ENCODE measurements at regions not wholly inside any gene's neighbourhood (a gene's known extent, or its start where the extent isn't known, plus 50 kb on each side); places are given as distances from the start of the nearest gene placed in this dataset.

DNA sequence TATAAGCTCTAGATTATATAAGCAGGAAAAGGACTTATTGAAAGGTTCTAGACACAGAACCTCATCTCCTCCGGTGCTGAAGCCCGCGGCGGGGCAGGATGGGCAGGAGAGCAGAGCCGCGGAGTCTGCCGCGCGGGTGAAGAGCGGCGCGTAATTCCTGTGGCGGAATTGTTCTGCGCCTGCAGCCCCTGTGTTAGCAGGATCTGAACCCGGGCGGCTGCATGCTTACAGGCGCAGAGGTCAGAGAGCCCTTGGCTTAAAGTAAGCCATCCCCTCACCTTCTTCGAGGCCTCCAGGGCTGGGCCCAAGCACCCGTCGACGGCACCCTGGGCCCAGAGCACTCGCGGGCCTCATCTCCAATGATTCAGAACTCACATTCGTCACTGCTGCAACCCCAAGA lies 89.3 kb downstream of the FASLG start:
- no peak for ATAC-seq
- DNase-seq: no peak
- intact Hi-C loops (cut with micrococcal nuclease): no loop called here

DNA sequence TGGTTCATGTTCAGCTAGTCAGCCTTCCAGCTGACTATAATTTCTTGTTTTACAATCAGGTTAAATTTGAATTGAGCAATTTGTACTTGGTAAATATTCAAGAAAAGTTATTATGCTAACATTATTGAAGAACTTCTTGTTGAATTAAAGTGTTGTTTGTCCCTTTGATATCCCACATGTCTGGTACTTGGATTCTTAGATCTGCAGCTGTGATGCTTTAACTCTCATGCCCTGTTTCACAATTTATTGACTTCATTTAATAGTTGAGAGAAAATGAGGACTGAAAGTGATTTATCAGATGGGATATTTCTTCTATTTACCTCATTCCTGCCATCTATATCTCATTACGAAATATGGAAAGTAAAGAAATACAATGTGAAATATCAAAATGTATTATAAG lies 92.8 kb downstream of the FASLG start:
- intact Hi-C loops (cut with micrococcal nuclease): no loop called here
- ATAC-seq (no peak), DNase-seq (no peak)

DNA sequence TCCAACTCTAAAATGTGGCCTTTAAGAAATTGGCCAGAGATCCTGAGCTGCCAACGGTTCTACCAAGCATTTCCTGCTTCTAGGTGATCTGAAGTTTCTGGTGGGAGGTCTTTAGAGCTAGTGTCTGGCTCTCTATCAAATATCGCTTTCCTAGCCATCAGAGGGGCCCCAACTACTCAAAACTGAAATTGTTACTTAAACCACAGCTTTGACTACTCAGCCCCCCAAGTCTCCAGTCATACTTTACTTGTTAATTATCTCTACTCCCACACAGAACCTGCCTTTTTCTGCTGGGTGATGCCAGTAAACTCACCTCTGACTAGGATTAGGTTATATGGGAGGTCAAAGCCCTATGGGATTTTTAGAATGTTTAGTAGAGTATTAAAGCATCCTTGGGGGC lies 95.1 kb downstream of the FASLG start:
- no peak for ATAC-seq
- DNase-seq: no peak
- intact Hi-C loops (cut with micrococcal nuclease): no loop called here

DNA sequence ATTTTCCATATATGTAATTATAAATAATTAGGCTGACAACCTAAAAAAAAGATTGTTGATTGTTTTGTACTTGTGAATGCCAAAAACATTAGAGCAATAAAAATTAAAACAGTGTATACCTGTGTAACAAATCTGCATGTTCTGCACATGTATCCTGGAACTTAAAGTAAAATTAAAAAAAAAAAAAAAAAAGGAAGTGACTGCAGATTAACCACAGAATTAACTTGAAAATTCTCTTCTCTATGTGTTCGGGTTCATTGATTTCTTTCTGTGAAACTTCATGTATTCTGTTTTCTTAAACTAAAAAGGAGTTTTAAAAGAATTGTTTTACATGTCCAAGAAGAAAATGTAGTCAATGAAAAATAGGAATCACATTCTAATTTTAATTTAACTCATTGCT lies 95.7 kb downstream of the FASLG start:
- ATAC-seq (no peak), DNase-seq (no peak)
- intact Hi-C loops (cut with micrococcal nuclease): no loop called here

DNA sequence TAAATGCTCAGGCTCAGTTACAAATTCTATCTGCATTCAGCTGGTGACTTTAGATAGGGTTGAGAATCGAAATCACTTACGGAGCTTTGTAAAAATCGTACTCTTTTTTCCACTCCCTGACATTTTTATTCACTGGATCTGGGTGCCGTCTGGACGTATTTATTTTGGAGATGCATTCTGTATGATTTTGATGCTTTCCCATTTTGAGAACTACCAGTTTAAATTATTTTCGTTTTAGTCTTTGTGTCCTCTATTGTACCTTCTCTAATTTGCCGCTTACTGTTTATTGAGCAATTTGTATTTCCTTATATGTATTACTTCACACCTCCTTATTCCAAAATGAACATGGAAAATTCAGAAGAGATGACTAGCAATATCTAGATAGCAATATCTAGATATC lies 96.2 kb downstream of the FASLG start:
- DNase-seq: no peak
- intact Hi-C loops (cut with micrococcal nuclease): no loop called here
- no peak for ATAC-seq

DNA sequence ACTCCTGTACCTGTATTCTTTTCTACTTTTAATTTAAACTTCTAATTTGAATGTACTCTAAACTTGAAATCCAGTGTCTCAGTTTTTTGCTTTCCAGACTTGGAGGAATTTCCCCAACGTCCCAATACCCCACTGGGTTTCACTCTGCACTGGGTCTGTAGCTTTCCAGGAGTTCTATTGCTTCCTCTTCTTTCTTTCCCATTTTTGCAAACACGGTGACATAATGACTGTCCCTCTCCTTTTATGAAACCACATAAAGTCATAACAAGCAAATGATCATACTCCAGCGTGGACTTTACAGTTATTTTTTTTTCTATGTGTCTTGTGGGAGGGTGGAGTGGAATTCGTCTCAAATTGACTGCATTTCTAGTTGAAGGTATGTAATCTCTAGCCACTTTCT lies 97.1 kb downstream of the FASLG start:
- intact Hi-C loops (cut with micrococcal nuclease): no loop called here
- DNase-seq: no peak
- no peak for ATAC-seq

DNA sequence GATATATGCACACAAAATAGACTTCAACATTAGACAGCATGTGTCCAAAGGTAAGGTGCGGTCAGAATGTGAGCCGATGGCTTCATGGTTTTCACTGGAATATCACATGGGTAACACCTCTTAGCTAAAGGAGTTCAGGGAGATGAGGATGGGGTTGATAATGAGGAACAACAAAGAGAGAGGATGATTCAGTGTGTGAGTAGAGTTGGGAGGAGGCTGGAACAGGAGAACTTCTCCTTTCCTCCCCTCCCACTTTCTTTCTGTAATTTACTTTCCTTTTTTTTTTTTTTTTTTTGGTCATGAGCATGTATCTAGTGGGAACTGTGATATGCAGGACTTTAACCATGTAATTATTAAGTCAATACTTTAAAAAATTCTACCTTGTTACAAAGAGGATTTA lies 99.4 kb downstream of the FASLG start:
- DNase-seq (no peak), ATAC-seq (no peak)

DNA sequence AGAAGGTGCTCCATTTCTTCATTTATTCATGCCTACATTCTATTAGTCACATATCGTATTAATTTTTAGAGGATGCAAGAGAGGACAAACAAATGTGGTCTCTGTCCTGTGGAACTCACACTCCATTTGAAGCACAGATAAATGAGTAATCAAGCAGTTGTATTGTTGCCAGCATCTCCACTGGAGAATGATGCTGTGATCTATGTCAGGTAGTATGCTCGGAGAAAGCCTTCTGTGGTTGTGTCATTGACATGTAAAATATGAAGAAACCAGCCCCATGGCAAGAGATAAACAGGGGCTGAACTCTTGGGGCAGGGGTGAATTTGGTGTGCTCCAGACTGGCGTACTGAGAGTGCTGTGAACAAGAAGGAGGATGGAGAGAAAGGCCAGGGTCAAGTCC lies 101.2 kb downstream of the FASLG start:
- intact Hi-C loops (cut with micrococcal nuclease): no loop called here
- ATAC-seq: no peak
- no peak for DNase-seq

More for the DNA sequence above, 99.4 kb downstream of the FASLG start:
- intact Hi-C loops (cut with micrococcal nuclease): no loop called here

DNA sequence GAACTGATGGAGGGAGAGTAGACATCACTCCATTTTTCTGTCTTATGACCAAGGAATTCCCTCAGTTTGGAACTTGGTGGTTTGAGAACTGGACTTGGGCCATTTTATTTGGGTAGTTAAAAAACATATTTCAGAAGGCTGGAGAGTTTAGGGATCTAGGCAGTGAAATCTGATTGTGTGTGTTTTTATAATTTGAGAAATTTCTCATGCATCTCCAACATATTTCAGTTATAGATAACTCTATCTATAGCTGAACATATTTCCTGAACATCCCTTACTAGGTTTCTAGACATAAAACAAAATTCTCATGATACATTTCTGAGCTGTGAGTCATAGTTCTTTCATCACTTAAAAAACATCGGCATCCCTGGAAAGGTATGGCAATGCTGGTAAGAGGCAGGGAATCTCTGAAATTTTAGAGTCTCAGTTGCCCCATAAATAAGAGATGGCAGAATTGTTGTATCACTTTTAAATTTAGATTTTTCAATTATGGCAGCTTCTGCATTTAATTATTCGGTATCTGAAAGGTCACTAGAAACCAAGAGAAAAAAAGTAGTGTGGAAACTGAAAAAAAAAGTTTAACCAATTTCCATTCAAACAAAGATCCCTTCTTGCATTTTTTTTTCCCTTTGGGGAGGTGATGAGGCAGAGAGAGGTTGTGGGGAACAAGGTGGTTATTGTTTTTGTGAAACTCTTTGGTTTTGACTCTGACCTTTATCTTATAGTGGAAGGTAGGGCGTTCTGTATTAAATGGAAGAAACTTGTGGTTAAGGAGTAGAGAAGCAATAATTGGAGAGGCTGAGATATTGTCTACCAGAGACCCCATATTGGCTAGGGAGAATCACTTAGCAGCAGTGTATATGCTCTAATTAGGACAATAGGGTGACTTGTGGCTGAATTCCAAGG lies 102.9 kb downstream of the FASLG start:
- intact Hi-C loops (cut with micrococcal nuclease): no loop called here
- DNase-seq (no peak), ATAC-seq (no peak)

DNA sequence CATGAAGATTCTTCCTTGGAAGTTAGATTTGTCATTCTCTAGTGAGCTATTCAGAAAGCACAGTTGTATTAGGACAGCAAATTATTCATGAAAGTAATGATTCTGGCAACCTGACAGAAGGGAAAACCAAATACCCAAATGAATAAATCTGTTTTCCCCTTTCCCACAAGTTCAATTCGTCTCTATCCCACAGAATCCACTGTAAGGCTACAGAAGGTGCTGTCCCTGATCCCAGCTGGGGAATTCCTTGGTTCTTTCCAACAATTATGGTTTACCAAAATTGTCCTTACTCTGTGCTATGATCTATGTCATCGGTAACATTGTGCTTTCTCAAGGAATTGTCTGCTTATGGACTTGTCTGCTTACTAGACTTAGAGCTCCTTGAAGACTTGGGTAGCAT lies 104.2 kb downstream of the FASLG start:
- intact Hi-C loops (cut with micrococcal nuclease): no loop called here
- ATAC-seq: no peak
- DNase-seq: no peak

DNA sequence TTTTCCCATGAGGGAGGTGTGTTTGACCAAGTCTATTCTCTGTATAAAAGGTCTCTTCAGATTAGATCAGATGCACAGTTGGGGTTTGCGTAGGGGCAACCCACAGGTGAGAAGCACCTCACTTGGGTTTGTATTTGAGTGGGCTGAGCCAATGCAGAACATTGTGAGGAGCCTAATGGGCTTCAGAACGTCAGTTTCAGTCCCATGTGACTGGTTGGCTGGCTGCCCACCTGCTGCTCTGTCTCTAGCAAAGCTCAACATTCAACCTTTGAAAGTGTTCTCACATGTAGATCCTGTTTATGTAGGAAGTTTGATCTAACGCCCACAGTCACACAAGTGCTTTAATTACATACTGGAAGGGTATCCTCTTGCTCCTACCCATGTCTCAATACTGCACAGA lies 105.5 kb downstream of the FASLG start:
- DNase-seq (peak; percentile 27), ATAC-seq (no peak)
- intact Hi-C loops (cut with micrococcal nuclease): no loop called here

DNA sequence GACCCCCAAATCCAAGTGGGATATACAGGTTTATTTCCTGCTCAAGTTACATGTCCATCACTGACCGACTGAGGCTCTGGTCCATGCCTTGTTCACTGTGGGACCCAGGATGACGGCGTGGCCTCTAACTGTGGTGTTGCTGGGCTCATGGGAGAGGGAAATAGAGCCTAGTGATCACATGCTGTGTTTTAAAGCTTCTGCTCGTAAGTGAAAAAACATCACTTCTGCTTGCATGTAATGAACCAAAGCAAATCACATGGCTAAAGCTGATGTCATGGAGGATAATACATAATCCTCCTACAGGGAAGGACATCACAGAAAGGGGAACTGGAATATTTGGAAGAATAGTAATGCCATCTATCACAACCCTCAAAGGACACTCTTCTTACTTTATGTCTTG lies 107.6 kb downstream of the FASLG start:
- DNase-seq (no peak), ATAC-seq (peak; percentile 43)
- intact Hi-C loops (cut with micrococcal nuclease): no loop called here

DNA sequence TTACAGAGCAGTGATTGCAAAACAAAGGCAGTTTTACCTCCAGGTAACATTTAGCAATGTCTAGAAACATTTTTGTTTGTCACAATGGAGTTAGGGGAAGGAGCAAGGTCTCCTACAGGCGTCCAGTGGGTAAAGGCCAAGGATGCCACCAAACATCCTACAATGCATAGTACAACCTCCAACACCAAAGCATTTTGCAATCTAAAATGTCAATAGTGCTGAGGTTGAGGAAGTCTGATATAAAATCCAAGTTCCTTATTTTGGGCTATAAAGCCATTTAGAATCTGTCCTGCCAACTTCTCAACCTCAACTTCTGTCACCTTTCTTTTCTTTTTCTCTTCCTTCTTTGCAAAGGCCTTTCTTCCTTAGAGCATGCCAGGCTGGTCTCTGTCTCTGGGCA lies 111.2 kb downstream of the FASLG start:
- no peak for DNase-seq
- intact Hi-C loops (cut with micrococcal nuclease): no loop called here
- no peak for ATAC-seq

DNA sequence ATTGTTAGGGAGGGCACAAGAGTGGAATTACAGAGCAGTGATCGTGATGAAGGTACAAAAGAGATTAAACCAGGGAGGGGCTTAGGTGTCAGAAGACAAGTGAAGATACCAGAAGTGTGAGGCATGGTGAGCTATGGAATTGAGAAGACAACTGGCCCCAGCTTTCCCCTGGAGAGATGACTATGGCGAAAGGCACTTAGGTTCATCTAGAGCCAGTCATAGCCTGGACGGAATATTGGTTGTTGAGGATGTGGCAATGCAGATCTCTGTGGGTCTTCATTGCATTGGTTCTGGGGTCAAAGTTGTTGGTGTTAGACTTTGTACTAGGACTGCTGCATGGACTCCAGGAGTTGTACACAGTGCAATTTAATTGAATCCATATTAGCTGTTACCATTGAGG lies 115.7 kb downstream of the FASLG start:
- intact Hi-C loops (cut with micrococcal nuclease): no loop called here
- ATAC-seq (no peak), DNase-seq (no peak)

DNA sequence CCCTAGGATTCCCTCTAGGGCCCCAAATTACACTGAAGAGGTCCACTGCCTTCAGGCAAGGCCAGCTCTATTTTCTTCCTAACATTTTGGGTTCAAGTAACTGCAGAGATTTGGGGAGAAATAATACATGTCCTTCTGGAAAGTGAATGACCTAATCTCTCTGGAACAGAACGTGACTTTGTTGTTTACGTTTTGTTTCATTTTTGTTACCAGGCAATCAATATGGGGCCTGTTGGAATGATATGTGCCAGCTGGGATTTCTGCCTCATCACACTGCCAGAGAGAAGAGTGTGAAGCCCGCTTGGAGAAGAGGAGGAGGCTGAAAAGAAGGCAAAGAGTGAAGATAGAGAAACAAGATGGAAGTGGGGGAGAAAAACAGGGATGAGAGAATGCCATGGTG lies 116.7 kb downstream of the FASLG start:
- intact Hi-C loops (cut with micrococcal nuclease): no loop called here
- no peak for ATAC-seq
- DNase-seq: no peak

DNA sequence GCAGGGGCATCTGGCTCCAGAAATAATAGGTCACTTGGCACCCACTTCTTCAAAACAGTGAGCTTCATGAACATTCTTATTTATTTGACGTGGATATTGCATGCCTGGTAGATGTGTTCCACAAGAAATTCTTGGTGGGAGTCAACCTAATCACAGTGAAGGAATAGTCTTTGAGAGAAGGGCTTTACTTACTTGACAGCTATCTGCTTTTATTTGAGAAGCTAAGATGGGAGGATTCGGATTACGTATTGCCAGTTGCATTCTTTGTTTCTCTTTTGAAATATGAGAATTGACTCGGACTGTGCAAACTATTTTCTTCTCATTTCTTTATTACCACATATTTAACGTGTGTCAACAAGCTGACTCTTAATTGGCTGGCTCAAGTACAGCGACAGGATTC lies 117.2 kb downstream of the FASLG start:
- no peak for DNase-seq
- ATAC-seq: no peak
- intact Hi-C loops (cut with micrococcal nuclease): no loop called here

DNA sequence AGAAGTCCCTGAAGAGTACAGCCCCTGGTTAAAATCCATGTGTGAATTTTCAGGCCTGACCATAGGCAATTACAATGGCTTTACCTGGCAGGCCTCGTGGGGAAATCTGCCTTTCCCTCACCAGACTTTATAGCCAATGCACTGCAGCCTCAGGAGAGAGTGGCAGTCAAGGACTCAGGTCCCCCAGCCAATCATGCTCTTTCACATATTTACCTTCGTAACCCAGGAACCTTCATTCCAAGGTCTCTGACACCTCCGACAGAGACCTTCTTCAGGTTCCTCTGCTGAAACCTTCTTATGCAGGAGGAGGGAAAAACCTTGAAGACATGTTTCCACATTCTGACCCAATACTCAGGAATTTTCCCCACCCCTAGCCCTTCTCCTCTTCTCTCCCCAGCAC lies 118.9 kb downstream of the FASLG start:
- no peak for ATAC-seq
- intact Hi-C loops (cut with micrococcal nuclease): no loop called here
- no peak for DNase-seq

DNA sequence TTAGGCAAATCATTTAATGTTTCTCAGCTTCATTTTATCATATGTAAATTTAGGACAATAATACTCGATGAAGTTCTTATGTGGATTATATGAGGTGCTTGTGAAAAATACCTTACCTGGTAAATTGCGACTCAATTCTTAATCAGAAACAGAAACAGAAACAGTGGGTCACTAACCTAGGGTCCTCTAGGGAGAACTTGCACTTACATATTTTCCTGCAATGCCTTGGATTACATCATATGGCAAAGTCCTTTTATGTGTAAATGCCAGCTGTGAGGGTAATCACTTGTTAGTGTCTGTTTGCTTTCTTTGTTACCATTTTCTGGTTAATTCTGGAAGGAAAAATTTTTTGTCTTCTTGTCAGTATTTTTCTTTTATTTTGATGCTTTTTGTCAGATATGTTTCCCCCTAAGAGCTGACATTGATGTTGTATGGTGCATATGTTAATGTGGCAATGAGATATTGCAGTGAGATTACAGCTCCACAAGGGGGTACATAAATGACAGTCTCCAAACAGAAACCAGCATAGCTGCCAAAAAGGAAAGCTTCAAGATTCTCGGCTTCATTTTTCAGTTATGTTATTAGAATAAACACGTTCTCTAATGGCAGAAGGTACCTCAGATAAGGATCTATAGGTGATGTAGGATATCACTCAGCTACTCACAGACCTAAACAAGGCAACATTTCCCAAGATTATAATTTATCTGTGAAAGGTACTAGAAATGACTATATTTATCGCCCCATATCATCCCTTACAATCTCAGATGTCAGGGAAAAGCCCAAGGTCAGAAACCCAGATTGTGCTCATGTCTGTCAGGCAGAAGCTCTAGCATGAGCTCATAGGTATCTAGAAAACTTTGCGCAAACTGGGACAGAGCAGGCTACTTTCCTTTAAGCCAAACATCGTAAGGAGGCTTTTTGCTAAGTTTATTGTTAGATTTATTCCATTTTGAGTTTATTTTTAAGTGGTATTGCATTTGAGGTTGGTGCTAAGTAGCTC lies 119.9 kb downstream of the FASLG start:
- ATAC-seq: no peak
- intact Hi-C loops (cut with micrococcal nuclease): no loop called here
- DNase-seq: no peak

DNA sequence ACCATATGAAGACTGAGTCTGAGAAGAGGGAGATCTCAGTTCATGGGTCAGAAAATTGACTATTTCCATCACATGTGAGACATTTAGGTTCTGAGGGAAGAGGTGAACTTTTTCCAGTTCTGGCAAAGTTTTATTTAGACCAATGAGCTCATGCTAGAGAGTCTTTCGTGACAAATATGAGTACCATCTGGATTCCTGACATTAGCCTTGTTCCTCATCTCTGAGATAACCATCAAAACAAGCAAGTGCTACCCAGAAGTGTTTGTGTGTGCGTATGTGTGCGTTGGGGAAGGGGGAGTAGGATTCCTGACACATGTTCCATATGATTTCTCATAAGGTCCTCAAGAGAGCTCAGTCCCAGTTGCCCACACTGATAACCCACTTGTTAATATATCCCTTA lies 120.6 kb downstream of the FASLG start:
- no peak for ATAC-seq
- no peak for DNase-seq
- intact Hi-C loops (cut with micrococcal nuclease): no loop called here

DNA sequence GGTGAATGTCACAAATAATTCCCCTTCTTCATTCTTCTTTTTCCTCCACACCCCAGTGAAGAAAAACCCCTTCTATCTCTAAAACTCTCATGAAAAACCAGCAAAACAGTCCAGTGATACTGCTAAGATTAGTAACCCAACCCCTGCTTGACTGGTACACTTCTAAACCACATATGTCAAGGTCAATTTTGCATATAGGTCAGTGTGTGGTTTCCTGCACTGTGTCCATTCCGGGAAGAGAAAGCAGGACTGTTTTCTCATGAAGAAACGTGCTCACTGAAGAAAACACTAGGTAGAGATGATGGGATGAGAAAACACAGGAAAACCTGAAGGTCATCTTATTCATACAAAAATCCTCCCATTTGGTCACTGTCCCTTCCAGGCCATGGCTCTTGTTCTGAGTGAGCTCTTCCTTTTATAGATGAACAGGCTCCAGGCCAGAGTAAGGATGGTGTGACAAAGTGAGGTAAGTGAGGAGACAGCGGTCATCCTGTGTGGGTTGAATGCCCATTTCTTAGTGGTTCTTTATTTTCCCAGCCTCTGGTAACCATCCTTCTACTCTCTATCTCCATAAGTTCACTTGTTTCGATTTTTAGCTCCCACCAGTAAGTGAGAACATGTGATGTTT lies 122.7 kb downstream of the FASLG start:
- no peak for ATAC-seq
- DNase-seq: no peak
- intact Hi-C loops (cut with micrococcal nuclease): no loop called here
